NCI-H1048 (cell line): ENCODE measurements at regions not wholly inside any gene's neighbourhood (a gene's known extent, or its start where the extent isn't known, plus 50 kb on each side); places are given as distances from the start of the nearest gene placed in this dataset.

ENCODE experiments used
- DNase-seq: peaks from one replicate; lab custom pipeline; 2025; lab: John Stamatoyannopoulos, UW

DNA sequence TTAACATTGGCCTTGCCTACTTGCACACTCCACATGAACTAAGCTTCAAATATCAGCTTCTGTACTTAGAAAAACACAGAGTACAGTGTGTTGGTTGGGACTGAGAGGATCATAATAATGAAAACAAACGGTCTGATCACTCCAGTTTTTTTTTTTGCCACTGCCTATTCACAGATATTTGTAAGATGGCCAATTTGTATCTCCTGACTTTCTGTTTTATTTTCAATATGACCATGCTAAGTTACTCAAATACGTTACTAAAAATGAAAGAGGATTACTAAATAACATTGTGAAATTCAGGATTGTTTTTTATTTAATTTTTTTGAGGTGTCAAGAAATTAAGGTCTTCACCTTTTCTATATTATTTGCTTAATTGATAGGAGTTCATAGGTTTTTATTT lies 595.1 kb downstream of the TUSC7 start:
- DNase-seq, result no peak

DNA sequence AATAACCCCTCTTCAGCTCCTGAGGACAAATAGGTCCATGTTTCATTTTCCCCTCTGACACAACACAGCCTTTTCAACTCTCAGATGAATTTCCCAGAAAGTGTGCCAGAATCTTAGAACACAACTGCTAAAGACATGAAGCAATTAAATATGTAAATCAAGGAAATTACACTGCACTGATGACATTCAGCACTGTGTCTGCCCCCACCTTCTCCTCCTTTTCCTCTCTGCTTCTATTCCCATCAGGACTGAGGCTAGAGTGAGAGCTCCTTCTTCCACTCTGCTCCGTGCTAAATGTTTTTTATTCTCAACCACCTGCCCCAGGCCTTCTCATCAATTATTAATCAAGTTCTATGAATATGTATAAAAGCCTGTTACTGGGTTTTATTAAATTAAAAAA lies 596.1 kb downstream of the TUSC7 start:
- no peak for DNase-seq

DNA sequence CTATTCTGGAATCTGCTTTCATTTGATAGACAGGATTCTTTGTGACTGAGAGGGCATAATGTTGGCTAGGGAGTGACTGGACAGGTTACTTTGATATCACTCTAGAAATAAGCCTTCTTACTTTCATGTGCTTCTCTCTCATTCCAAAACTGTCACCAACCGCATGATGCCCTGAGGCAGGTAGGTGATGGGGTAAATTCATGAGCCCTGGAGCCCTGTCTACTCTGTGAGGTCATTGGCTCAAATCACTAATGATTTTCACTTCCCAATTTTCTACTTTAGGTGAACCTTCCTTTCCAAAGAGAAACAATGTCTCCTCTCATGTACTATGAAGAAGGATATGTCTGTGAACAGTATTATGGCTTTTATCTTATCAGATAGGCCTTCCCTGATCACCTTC lies 596.7 kb downstream of the TUSC7 start:
- DNase-seq, result no peak

DNA sequence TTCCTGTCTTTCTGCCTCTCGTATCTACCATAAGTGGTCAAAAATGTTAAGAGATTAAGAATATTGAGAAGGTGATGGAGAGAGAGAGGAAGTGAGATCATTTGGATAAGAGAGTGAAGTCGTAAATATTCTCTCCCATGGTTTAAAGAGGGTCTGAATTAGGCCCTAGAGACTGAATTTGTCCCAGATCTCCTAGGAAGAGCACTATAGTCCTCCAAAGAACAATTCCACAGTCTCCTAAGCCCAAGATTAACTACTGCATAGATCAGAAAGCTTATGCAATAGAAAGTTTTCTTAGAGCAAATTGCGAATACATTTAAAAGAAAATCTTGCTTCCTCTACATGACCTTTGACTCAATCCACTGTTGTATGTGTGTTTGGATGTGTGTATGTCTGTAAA lies 598.8 kb downstream of the TUSC7 start:
- no peak for DNase-seq

DNA sequence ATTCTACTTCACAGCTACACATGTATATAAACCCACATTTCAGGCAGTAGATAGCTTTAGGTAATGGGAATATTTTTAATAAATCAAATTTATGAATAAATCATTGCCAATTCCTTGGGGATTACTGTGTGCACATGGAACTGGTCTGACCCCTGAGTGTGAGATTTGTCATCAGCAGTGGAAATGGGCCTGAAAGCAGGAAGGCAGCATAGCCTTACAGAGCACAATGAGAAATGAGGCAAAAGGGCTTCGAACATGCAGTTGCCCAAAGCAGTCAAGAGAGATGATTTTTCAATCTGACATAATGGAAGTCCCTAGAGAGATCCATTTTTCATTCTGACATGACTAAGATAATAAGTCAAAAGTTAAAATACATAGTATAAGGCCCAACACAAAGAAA lies 599.2 kb downstream of the TUSC7 start:
- no peak for DNase-seq

DNA sequence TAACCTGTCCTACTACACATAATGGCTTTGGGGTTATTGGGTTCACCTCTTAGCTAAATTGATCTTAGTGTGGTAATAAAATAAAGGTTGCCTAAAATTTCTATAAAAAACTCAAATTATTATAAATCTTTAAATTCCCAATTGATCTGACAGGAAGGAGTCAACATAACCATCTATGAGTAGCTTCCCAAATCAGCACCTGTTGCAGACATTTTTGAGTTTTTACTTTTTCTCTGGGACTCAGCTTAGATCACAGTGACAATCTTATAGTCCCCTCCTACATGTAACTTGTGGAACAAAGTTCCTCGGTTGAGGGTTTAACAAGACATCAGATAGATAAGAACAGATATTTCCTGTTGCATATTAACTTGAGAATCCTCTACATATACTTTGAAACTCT lies 601.0 kb downstream of the TUSC7 start:
- no peak for DNase-seq

DNA sequence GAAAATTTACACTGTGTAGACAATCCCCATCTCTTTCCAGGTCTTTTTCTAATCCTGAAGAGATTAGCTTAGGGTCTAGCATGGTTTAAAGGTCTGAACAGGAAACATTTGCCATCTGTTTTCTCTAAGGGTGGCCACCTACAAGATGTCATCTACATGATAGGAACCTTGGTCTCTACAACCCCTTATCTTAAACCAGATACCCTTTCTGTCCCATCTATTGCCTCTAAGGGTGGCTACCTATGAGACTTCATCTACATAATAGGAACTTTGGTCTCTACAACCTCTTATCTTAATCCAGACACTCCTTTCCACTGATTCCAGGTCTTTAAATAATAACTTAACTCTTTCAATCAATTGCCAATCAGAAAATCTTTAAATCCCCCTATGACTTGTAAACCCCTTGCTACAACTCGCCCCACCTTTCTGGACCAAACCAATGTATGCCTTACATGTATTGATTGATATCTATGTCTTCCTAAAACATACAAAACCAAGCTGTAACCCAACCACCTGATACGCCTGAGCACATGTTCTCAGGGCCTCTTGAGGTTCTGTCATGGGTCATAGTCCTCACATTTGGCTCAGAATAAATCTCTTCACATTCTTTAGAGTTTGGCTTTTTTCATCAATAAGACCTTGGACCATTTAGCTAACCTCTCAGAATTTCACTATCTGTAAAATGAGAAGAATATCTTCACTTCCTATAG lies 605.0 kb downstream of the TUSC7 start:
- no peak for DNase-seq

DNA sequence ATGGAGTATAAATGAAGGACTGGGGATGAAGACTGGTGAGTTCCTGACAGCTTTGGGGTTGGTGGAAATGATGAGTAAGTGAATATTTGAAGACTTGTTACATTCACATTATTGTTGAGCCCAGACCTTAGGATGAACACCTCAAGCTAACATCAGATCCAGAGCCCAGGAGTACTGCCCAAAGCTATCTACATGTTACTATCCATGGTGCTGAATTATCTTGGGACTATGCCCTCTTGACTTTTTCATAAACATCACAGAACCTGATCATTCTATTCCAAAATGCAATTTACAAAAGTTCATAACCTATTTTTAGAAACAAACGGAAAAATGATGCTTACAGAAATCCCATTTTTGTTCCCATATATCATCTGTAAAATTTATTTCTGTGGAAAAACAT lies 613.3 kb downstream of the TUSC7 start:
- no peak for DNase-seq

DNA sequence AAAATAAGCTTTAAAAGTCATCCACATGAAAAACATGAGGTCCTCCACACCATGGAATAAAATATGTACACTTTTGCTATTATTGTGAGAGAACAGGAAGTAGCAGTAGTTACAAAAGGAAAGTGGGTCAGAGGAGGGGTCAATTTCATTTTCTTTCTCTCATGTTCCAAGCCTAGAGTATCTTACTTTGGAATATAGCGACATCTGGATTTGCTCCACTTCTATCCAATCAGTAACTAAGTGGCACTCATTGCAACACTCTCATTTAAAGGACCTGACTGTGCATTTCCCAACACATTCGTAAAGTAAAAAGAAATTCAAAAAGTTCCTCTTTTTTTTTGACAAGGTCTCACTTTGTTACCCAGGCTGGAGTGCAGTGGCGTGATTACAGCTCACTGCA lies 637.3 kb downstream of the TUSC7 start:
- no peak for DNase-seq

DNA sequence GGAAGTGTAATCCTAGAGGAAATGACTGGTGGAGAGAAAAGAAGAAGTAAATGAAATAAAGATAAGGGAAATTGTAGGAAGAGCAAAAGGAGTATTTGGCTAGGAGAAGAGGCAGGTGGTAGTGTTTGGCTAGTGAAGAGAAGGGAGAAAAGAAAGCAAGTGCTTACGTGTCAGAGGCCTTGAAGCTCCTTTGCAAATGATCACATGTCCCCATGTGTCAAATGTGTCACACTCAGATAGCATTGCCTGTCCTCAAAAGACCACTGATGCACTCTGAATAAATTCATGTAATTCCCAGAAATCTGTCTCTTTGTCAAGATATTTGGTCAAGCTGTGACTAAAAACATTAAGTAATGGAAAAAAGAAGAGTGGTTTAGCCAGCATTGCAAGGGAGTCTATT lies 639.3 kb downstream of the TUSC7 start:
- DNase-seq, result no peak

DNA sequence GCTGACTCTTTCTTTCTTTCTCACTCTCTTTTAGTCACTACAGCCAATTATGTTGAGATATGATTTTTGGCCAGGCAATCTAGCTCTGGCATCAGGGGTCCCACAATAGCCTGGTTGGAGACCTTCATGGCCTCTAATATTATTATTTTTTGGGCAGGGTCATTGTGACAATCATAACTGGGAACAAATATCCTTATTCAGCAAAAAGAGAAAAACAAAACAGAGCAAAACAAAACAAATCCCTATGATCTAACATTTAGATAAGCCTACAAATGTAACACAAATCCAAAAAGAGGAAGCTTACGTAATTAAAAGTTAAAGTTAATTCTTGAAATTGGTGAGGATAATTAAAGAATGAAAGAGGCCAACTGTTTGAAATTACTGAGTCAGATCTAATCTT lies 640.0 kb downstream of the TUSC7 start:
- DNase-seq, result no peak

DNA sequence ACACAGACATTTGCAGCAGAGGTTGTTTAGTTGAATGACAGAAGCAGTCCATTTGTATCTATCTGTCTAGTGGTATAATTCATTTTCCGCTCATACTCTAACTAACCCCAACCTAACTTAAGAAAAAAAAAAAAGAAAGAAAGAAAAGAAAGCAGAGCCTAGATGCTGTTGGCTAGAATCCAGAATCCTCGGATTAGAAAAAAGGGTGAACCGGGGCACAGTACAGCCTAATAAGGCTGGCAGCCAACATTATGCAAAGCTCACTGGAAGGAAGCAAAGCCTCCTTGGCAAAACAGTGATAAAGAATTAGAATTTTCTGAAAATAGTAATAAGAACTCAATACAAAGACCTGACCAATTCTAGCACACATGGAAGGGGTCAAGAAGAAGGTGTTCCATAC lies 640.8 kb downstream of the TUSC7 start:
- DNase-seq, result no peak

DNA sequence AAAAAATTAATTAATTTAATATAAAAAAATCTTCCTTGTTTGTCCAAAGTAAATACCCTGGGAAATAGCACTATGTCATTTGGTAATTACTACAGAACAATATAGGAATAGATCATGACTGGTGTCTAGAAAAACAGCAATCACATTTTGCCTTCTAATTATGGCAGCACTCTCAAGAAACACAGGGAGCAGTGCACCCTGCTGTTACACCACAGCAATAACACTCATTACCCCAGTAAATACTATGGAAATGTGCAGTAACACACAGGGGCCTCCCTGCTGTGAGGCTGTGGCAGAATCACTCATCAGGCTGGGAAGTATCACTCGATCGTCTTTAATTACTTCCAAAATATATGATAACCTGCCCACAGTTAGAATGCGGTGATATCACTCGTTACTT lies 646.0 kb downstream of the TUSC7 start:
- no peak for DNase-seq

DNA sequence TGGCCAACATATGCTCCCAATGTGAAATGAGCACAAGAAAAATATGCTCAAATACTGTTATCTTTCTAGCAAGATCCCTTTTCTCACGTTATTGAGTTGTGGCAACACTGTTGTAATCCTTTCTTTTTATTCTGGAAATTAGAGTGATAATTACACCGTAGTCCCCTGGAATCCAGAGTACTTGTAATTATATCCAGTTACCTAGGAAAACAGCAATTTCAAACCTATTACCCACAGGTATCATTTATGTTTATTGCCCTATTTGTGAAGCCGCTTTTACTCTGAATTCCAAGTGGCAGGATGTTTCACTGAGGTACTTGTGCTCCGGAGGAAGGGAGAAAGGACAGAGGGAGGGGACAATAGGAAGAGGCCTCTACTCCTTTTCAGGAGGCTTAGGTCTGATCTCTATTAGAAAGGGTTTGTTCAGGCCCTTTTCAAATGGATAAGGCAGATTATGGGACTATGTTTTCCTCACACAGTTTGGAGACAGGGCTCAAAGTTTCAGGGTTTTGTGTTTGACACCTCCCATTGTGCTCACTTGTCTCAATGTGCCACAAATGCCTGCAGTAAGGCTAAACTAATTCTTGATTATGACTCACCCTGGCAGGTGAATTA lies 646.6 kb downstream of the TUSC7 start:
- no peak for DNase-seq

DNA sequence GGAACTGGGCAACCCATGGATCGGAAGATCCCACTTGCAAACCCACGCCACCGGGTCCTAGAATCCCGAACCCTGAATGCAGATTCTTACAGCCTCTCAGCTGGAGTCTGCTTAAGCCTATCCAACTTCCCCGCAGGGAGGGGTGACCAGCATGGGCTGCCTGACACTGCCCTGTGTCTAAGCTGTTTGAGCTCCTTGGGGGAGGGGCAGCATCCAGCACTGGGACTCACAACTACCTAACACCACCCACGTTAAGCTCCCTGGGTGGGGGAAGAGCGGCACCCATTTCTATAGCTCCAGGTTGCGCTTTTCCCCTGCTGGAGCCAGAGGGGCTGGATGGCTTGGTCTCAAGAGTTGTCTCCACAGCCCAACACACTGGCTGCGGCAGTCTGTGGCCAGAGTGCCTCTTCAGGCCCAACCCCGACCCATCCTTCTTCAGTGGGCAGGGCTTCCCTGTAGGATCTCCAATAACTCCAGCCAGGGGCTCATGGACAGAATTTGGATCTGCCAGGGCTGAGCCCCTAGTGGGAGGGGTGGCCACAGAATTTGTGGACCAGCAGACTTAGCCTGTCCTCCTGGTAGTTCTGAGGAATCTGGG lies 649.2 kb downstream of the TUSC7 start:
- DNase-seq, result no peak

DNA sequence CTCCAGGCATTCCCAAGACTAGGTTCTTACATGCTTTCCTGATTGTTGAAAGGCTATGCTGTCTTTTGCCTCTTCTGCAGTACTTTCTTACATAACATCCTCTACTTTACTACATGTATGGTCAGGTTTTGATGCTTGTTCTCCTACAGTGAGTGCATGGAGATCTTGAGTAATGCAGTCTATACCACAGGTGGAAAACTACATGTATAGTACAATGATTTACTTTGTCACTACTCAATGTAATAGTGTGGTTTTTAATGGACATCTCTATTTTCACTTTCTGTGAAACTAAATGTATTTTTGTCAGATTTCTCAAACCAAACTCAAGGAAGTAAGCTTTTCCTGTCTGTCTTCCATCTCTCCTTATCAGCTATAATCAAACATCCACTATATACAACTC lies 657.0 kb downstream of the TUSC7 start:
- DNase-seq, result no peak

DNA sequence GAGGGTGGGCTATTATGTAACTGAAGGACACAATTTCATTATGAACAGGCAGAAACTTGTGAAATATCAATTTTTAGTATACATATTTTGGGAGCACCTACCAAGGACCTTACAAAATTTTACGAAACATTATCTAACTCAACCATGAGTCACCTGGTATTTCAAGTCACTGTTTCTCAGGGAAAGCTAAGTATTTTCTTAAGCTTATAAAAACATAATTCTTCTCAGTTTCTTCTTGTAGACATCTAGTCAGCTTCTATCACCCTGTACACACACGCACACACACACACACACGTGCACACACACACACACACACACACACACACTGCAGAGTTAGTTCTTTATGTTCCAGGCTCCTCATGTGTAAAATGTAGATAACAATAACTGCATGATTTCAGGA lies 658.3 kb downstream of the TUSC7 start:
- no peak for DNase-seq

DNA sequence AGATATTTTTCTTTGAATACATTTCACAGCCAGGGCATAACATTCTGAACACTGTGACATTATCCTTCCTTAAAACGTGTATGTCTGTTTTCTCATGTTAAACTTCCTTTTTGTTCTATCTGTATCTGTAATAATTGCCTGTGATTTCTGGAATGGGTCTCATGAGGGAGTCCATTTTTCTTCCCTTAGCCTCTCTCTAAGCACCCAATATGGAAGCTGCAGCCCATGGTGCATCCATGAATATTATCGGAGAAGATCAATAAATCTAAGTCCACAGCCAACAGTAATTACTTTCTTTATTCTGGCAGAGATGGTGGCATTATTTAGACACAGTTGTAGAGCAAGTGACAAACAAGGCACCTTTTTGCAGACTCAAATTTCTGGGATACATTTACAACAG lies 671.1 kb downstream of the TUSC7 start:
- DNase-seq, result no peak

DNA sequence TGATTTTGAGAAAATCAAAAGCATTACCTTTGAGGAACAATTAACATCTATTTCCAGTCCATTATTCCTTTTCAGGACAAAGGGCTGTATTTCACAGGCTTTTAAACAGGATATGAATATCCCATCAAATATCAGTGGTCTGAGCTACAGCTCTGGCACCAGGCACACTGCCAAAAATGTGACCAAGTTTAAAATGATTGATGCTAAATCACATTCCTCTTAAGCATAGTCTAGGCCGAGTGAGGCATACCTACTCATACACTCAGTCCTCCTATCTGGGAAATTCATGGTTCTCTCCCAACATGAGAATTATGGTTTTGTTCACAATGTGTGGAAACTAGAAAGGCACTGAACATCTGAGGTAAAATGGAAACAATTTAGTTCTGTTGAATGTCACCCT lies 683.5 kb downstream of the TUSC7 start:
- no peak for DNase-seq

DNA sequence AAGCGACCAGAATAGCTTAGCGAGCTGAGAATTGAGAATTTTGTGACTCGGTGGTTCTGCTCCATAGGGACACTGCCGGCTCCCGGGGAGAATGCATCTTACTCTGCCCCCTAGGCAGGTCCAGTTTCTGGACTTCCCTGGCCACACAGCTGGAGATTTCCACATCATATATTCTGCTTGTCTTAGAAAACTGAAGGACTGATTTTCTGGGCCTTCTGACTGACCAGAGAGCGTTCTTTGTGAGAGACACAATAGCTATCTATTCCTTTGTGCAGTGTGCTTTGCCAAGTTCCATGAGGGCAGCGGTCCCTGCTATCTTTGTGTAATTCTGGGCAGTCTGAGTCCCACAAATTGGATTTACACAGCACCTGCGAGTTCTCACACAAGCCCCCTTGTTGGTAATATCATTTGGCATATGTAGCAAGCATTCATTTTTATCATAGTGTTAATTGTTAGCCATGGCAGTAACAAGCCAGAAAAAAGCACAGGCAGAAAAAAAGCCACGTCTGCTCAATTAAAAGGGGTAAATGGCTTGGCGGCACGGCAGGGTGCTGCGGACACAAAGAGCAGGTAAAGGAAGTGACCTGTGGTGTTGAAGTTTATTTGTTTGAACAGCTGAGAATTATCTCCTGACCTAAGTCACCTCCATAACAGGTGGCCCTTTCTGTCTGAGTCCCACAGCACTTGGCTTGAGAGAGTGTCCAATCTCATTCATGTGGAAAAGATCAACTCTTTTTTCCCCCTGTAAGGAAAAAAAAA lies 688.7 kb downstream of the TUSC7 start:
- DNase-seq, result no peak

DNA sequence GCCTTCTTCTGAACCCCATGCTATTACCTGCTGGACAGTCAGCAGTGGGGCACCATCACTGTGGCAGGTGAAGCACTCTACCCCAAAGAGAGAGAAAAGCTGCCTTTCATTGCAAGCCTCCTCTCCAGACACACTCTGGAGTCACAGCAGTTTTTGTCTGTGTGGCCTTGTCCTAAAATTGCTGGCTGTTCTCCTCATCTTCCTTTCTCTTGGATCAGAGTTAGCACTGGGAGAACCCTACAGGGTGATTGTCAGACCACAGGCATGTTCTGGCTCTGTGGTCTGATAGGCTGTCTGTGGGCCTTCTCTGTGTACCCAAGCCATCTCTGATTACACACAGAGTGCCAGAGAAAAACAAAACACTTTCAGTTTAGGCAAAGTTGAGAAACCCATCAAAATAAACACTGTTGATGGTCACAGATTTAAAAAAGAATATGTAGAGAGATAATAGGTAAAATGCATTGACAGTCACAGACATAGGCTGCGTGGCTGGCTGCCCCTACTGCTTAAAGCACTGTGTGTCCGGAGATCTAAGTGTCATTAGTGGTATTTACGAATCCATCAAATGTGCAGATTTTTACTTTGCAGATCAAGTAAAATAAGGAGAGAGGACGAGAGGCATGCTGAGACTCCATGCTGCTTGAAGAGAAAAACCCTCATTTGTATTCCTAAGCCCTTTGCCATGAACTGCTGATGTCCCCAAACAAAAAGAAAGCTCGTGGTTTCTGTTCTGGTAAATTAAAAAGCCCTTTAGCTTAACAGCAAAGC lies 689.9 kb downstream of the TUSC7 start:
- DNase-seq, result no peak

DNA sequence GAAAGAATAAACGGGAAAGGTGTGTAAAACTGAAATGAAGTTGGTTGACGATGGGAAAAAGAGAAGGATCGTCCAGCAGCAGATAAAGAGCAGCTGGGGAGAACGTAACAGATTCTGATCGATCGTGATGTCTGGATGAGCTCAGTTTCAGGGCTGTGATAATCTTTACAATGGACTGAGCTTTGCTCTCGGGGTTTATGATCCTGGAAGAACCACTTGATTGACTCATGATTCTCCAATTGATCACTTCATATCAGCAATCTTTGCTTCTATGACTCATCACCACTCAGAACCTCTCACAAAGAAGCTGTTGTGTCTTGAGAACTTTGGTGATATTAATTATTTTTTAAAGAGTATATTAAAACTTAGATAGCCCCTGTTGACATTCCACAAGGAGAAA lies 690.7 kb downstream of the TUSC7 start:
- DNase-seq, result no peak
